ENCODE measurements at regions not wholly inside any gene's neighbourhood (a gene's known extent, or its start where the extent isn't known, plus 50 kb on each side); places are given as distances from the start of the nearest gene placed in this dataset.
"Not testable (repeated sequence)": the region's sequence is repeated elsewhere in the genome, so short reads cannot be mapped to it uniquely, and the experiment has no call there.

- DNase-seq = peak; percentile 93
Measured at GRCh38 chr12:8396225-8397071, 59.3 kb upstream of the CLEC6A start.

GRCh38 chr12:8397378-8397777 lies 58.4 kb upstream of the CLEC6A start:
- not testable (repeated sequence) for DNase-seq

- not testable (repeated sequence) for DNase-seq
Measured at GRCh38 chr12:8399496-8400034, 56.2 kb upstream of the CLEC6A start.

GRCh38 chr12:8403834-8404233 lies 51.9 kb upstream of the CLEC6A start:
- not testable (repeated sequence) for DNase-seq

- DNase-seq = not testable (repeated sequence)
Measured at GRCh38 chr12:8404341-8404740, 51.4 kb upstream of the CLEC6A start.

Data from activated CD8-positive, alpha-beta memory T cell treated with anti-CD3 and anti-CD28 coated beads, Interleukin-2, amount 50 U/mL, for 48 hours (primary cell).